ENCODE measurements at regions not wholly inside any gene's neighbourhood (a gene's known extent, or its start where the extent isn't known, plus 50 kb on each side); places are given as distances from the start of the nearest gene placed in this dataset.

GRCh38 chr2:14991723-14992122 lies 359.2 kb downstream of the LRATD1 start:
- intact Hi-C loops (cut with DNase I; ENCODE audit: low total_unique reads), result no loop called here
- no peak for DNase-seq

GRCh38 chr2:14994721-14995120 lies 362.2 kb downstream of the LRATD1 start:
- no peak for TF ChIP-seq CTCF (IDR thresholded peaks at IDR 0.05 in 8 of 11, conservative IDR thresholded peaks at IDR 0.05 in 3 of 11)
- TF ChIP-seq POLR2A (IDR thresholded peaks at IDR 0.05), result no peak
- TF ChIP-seq POLR2AphosphoS5 (IDR thresholded peaks at IDR 0.05), result no peak
- intact Hi-C loops (cut with DNase I; ENCODE audit: low total_unique reads), result no loop called here
- no peaks in the 10 kb centered on the region for H3K4me1 ChIP-seq
- 85 to 99% (median 92%) methylated on average over 4 of the region's 4 CpGs for WGBS, 5 donors
- no peaks in the 10 kb centered on the region for H3K27me3 ChIP-seq (replicated peaks in 1 of 7)
- no peak overlapping the region for H3K27ac ChIP-seq
- no peaks in the 10 kb centered on the region for H3K9me3 ChIP-seq
- DNase-seq, result no peak
- H3K36me3 ChIP-seq, result no peaks in the 10 kb centered on the region
- no peak overlapping the region for H3K4me3 ChIP-seq

More at GRCh38 chr2:14991723-14992122, 359.2 kb downstream of the LRATD1 start:
- no peak overlapping the region for H3K4me3 ChIP-seq
- no peaks in the 10 kb centered on the region for H3K4me1 ChIP-seq
- H3K36me3 ChIP-seq, result no peaks in the 10 kb centered on the region
- no peak overlapping the region for H3K27ac ChIP-seq
- WGBS, 5 donors, result 76 to 94% (median 89%) methylated on average over 4 of the region's 4 CpGs
- no peaks in the 10 kb centered on the region for H3K9me3 ChIP-seq
- H3K27me3 ChIP-seq (replicated peaks in 1 of 7), result no peaks in the 10 kb centered on the region
- TF ChIP-seq POLR2A (IDR thresholded peaks at IDR 0.05) (no peak), CTCF (IDR thresholded peaks at IDR 0.05 in 8 of 11, conservative IDR thresholded peaks at IDR 0.05 in 3 of 11) (no peak), POLR2AphosphoS5 (IDR thresholded peaks at IDR 0.05) (no peak)

- Histone ChIP-seq H3K36me3 (no peaks in the 10 kb centered on the region), H3K9me3 (no peaks in the 10 kb centered on the region), H3K4me1 (no peaks in the 10 kb centered on the region), H3K27ac (no peak overlapping the region), H3K4me3 (no peak overlapping the region), H3K27me3 (replicated peaks in 1 of 7) (no peaks in the 10 kb centered on the region)
- 90 to 96% (median 92%) methylated on average over 8 of the region's 8 CpGs for WGBS, 5 donors
- intact Hi-C loops (cut with DNase I; ENCODE audit: low total_unique reads), result no loop called here
- DNase-seq, result no peak
- TF ChIP-seq CTCF (IDR thresholded peaks at IDR 0.05 in 8 of 11, conservative IDR thresholded peaks at IDR 0.05 in 3 of 11), result no peak
- no peak for TF ChIP-seq POLR2AphosphoS5 (IDR thresholded peaks at IDR 0.05)
- TF ChIP-seq POLR2A (IDR thresholded peaks at IDR 0.05), result no peak
These were observed 364.0 kb downstream of the LRATD1 start for GRCh38 chr2:14996351-14997014.

GRCh38 chr2:14998546-14998945 lies 366.0 kb downstream of the LRATD1 start:
- Histone ChIP-seq H3K9me3 (no peaks in the 10 kb centered on the region), H3K36me3 (no peaks in the 10 kb centered on the region), H3K4me1 (no peaks in the 10 kb centered on the region), H3K4me3 (no peak overlapping the region), H3K27me3 (replicated peaks in 1 of 7) (no peaks in the 10 kb centered on the region), H3K27ac (no peak overlapping the region)
- no peak for TF ChIP-seq POLR2AphosphoS5 (IDR thresholded peaks at IDR 0.05)
- no peak for TF ChIP-seq POLR2A (IDR thresholded peaks at IDR 0.05)
- TF ChIP-seq CTCF (IDR thresholded peaks at IDR 0.05 in 8 of 11, conservative IDR thresholded peaks at IDR 0.05 in 3 of 11), result no peak
- intact Hi-C loops (cut with DNase I; ENCODE audit: low total_unique reads), result no loop called here
- WGBS, 5 donors, result 88 to 97% (median 89%) methylated on average over 3 of the region's 3 CpGs
- DNase-seq, result no peak
